ENCODE measurements at regions not wholly inside any gene's neighbourhood (a gene's known extent, or its start where the extent isn't known, plus 50 kb on each side); places are given as distances from the start of the nearest gene placed in this dataset.
"Not testable (repeated sequence)": the region's sequence is repeated elsewhere in the genome, so short reads cannot be mapped to it uniquely, and the experiment has no call there.

GRCh38 chr5:74393943-74394342, 246.6 kb downstream of the ENC1 start:
- no peak overlapping the region for H3K4me3 ChIP-seq (ENCODE audit: low read length)
- no peak for TF ChIP-seq ZNF274 (IDR thresholded peaks at IDR 0.05; ENCODE audit: low read depth, low read length)

GRCh38 chr5:74392711-74393351, 247.7 kb downstream of the ENC1 start:
- no peak overlapping the region for H3K4me3 ChIP-seq (ENCODE audit: low read length)
- TF ChIP-seq ZNF274 (IDR thresholded peaks at IDR 0.05; ENCODE audit: low read depth, low read length) = no peak

- H3K4me3 ChIP-seq (ENCODE audit: low read length) = no peak overlapping the region
- no peak for TF ChIP-seq ZNF274 (IDR thresholded peaks at IDR 0.05; ENCODE audit: low read depth, low read length)
These were observed 249.1 kb downstream of the ENC1 start for GRCh38 chr5:74391410-74391809.

- no peak for TF ChIP-seq ZNF274 (IDR thresholded peaks at IDR 0.05; ENCODE audit: low read depth, low read length)
- no peak overlapping the region for H3K4me3 ChIP-seq (ENCODE audit: low read length)
These were observed 249.7 kb downstream of the ENC1 start for GRCh38 chr5:74390822-74391221.

- H3K4me3 ChIP-seq (ENCODE audit: low read length) = no peak overlapping the region
- no peak for TF ChIP-seq ZNF274 (IDR thresholded peaks at IDR 0.05; ENCODE audit: low read depth, low read length)
These were observed 250.3 kb downstream of the ENC1 start for GRCh38 chr5:74390306-74390637.

GRCh38 chr5:74389531-74390305, 250.8 kb downstream of the ENC1 start:
- TF ChIP-seq ZNF274 (IDR thresholded peaks at IDR 0.05; ENCODE audit: low read depth, low read length) = no peak
- no peak overlapping the region for H3K4me3 ChIP-seq (ENCODE audit: low read length)

GRCh38 chr5:74388411-74388810, 252.1 kb downstream of the ENC1 start:
- H3K4me3 ChIP-seq (ENCODE audit: low read length) = not testable (repeated sequence)

GRCh38 chr5:74386571-74387334, 253.8 kb downstream of the ENC1 start:
- TF ChIP-seq ZNF274 (IDR thresholded peaks at IDR 0.05; ENCODE audit: low read depth, low read length) = no peak
- H3K4me3 ChIP-seq (ENCODE audit: low read length) = no peak overlapping the region

- no peak for TF ChIP-seq ZNF274 (IDR thresholded peaks at IDR 0.05; ENCODE audit: low read depth, low read length)
- H3K4me3 ChIP-seq (ENCODE audit: low read length) = no peak overlapping the region
These were observed 255.7 kb downstream of the ENC1 start for GRCh38 chr5:74384851-74385250.

GRCh38 chr5:74382987-74383593, 257.4 kb downstream of the ENC1 start:
- TF ChIP-seq ZNF274 (IDR thresholded peaks at IDR 0.05; ENCODE audit: low read depth, low read length) = no peak
- H3K4me3 ChIP-seq (ENCODE audit: low read length) = no peak overlapping the region

- H3K4me3 ChIP-seq (ENCODE audit: low read length) = no peak overlapping the region
- TF ChIP-seq ZNF274 (IDR thresholded peaks at IDR 0.05; ENCODE audit: low read depth, low read length) = no peak
These were observed 258.2 kb downstream of the ENC1 start for GRCh38 chr5:74382123-74382855.

- TF ChIP-seq ZNF274 (IDR thresholded peaks at IDR 0.05; ENCODE audit: low read depth, low read length) = no peak
- no peak overlapping the region for H3K4me3 ChIP-seq (ENCODE audit: low read length)
These were observed 260.3 kb downstream of the ENC1 start for GRCh38 chr5:74380193-74380592.

- no peak overlapping the region for H3K4me3 ChIP-seq (ENCODE audit: low read length)
- TF ChIP-seq ZNF274 (IDR thresholded peaks at IDR 0.05; ENCODE audit: low read depth, low read length) = no peak
These were observed 262.1 kb downstream of the ENC1 start for GRCh38 chr5:74378464-74378863.

GRCh38 chr5:74376187-74376586, 264.3 kb downstream of the ENC1 start:
- TF ChIP-seq ZNF274 (IDR thresholded peaks at IDR 0.05; ENCODE audit: low read depth, low read length) = no peak
- no peak overlapping the region for H3K4me3 ChIP-seq (ENCODE audit: low read length)
